ENCODE measurements at regions not wholly inside any gene's neighbourhood (a gene's known extent, or its start where the extent isn't known, plus 50 kb on each side); places are given as distances from the start of the nearest gene placed in this dataset.
A peak's percentile ranks its signal among the peaks of the same experiment; 100 is the strongest.

- DNase-seq = no peak
These were observed 472.0 kb upstream of the CNTNAP2 start for GRCh38 chr7:145644426-145645134.

- DNase-seq = no peak
These were observed 472.6 kb upstream of the CNTNAP2 start for GRCh38 chr7:145643981-145644380.

GRCh38 chr7:145633513-145633912 is 483.1 kb upstream of the CNTNAP2 start:
- DNase-seq = no peak

GRCh38 chr7:145624618-145625017 is 492.0 kb upstream of the CNTNAP2 start:
- DNase-seq = no peak

- no peak for DNase-seq
These were observed 510.6 kb upstream of the CNTNAP2 start for GRCh38 chr7:145605963-145606362.

GRCh38 chr7:145599376-145599775 is 517.2 kb upstream of the CNTNAP2 start:
- DNase-seq = no peak

GRCh38 chr7:145584401-145584800 is 532.2 kb upstream of the CNTNAP2 start:
- DNase-seq = no peak

- DNase-seq = no peak
These were observed 533.8 kb upstream of the CNTNAP2 start for GRCh38 chr7:145582742-145583303.

GRCh38 chr7:145557805-145558204 is 558.8 kb upstream of the CNTNAP2 start:
- DNase-seq = no peak

- no peak for DNase-seq
These were observed 573.4 kb upstream of the CNTNAP2 start for GRCh38 chr7:145543242-145543641.

- DNase-seq = no peak
These were observed 576.7 kb upstream of the CNTNAP2 start for GRCh38 chr7:145539910-145540309.

- no peak for DNase-seq
These were observed 582.3 kb upstream of the CNTNAP2 start for GRCh38 chr7:145534301-145534700.

GRCh38 chr7:145520284-145520683 is 596.3 kb upstream of the CNTNAP2 start:
- DNase-seq = no peak

GRCh38 chr7:145511004-145511403 is 605.6 kb upstream of the CNTNAP2 start:
- DNase-seq = peak; percentile 37 to 78

- DNase-seq = no peak
These were observed 618.6 kb upstream of the CNTNAP2 start for GRCh38 chr7:145497911-145498525.

GRCh38 chr7:145490356-145490755 is 626.2 kb upstream of the CNTNAP2 start:
- no peak for DNase-seq

GRCh38 chr7:145489609-145490008 is 627.0 kb upstream of the CNTNAP2 start:
- no peak for DNase-seq

GRCh38 chr7:145488816-145489215 is 627.8 kb upstream of the CNTNAP2 start:
- DNase-seq = no peak

GRCh38 chr7:145481985-145482384 is 634.6 kb upstream of the CNTNAP2 start:
- no peak for DNase-seq

- DNase-seq = no peak
These were observed 638.1 kb upstream of the CNTNAP2 start for GRCh38 chr7:145478541-145478940.

GRCh38 chr7:145474009-145474686 is 638.3 kb upstream of the TPK1 start:
- peak in 1 of 2 experiments; percentile 7 for DNase-seq

GRCh38 chr7:145471883-145472282 is 636.0 kb upstream of the TPK1 start:
- no peak for DNase-seq

- DNase-seq = no peak
These were observed 628.4 kb upstream of the TPK1 start for GRCh38 chr7:145464287-145464686.

GRCh38 chr7:145462463-145462862 is 626.6 kb upstream of the TPK1 start:
- no peak for DNase-seq

All from NCI-H2081 (cell line).